HG03378 (cell line): ENCODE measurements at regions not wholly inside any gene's neighbourhood (a gene's known extent, or its start where the extent isn't known, plus 50 kb on each side); places are given as distances from the start of the nearest gene placed in this dataset.
"Not testable (repeated sequence)": the region's sequence is repeated elsewhere in the genome, so short reads cannot be mapped to it uniquely, and the experiment has no call there.

Experiments used
- ATAC-seq: cut with Tn5 transposase; IDR thresholded peaks from one replicate; pipeline ENCODE4 v1.9.1; 2021; ENCODE audit warnings: mild to moderate bottlenecking, moderate library complexity; ENCODE audit not compliant: unreplicated experiment

DNA sequence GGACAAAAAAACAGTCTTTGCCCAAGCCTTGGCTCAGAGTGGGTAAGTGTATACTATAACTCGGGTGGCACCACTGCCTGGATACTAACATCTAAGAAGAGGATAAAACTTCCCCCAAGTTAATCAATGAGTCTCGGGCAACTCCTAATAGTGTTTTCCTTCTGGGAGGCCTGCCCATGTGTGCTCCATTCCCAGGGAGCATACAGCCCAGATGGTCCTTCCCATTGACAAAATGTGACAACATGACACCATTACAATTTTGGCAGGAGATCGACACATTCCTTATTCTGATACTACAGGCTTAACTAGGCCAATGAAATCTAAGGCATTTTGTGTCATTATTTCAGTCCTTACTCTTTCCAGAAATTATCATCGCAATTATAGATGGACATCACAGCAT, 52.7 kb upstream of the CRIM1 start:
- no peak for ATAC-seq

DNA sequence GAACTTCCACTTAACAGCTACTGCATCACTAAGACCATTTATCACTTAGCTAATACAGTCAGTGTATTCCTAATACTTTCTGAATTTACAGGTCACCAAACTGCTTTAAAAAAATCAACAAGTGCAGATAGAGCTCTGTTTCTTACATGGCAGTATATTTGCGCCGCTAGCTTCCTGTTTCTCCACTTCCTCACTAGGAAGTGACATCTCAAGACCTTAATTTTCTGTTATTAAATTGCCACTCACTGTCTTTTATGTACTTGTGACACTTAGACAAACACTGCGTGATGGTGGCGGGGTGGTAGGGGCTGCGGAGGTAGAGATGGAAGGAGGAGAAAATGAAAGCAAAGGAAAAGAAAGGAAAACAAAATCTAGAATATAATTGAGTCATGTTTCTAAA, 53.7 kb upstream of the CRIM1 start:
- no peak for ATAC-seq

DNA sequence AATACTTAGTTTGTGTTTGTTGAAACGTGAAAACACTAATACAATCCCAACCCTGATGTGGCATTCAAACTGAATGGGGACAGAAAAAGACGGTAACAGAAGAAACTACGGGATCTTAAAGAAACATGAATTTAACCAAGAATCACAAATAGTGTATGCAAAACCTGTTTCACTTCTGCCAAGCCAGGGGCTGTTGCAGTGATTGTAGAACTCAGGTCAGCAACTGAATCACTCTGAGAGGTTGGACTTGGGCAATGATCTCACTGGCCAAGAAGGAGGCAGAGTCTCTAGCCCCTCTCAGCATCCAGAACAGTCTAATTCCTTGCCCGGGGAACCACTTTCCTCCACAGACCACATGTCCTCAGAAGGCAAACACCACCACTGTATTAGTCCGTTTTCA, 54.9 kb upstream of the CRIM1 start:
- no peak for ATAC-seq

DNA sequence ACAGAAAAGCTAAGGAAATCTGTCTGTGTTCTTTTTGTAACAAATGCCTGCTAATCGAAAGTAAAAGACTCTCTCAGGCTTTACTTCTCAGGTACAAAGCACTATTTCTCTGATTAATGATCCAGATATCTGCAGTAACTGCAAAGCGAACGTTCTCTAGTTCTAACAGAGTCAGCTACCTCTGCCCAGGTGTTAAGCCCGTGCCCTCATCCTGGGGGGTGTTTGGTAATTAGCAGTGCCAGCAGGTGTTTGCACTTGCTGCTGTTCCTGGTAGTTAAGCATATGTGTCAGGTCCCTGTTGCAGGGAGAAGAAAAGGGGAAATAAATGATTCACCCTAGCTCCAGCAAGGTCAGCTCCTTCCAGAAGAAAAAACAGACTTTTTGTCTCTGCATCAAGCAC, 58.8 kb upstream of the CRIM1 start:
- no peak for ATAC-seq

DNA sequence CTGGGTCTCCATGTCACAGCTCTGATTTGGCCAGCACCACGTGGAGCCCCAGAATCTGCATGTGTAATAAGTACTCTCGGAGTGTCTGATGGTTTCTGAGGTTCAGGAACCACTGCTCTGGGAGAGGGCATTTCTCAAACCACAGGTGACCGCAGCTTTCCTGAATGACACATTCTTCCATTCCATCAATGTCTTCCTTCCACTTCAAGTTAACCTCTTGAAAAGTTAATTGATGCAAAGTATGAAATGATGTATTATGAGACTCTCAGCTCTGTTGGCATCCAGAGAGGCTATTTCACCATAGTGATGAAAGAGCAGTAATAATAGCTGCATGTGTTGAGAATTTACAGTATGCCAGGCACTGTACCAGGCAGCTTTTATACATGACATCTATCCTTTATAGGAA, 61.3 kb upstream of the CRIM1 start:
- ATAC-seq, result no peak

DNA sequence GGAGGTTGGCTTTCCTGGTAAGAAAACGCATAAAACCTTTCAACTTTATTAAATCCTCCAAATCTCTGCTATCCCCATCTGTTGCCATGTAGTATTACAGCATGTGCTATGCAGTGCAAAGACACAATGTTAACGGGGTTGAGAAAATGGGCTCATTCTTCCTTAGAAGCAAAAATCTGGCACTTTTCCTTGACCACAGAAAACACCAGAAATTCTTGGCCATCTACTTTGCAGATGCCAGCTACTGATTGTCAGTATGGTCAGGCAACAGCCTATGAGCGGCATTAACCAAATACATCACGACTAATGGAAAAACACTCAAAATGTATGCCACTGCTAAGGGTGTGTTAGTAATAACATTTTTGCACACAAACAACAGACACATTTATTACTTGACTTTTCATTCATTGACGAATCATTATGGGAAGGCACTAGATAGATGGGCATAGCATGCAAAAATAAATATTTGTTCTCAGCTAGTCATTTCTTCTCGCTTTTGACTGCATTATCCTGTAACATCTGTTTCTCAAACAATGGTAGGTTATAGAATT, 65.2 kb upstream of the CRIM1 start:
- no peak for ATAC-seq

DNA sequence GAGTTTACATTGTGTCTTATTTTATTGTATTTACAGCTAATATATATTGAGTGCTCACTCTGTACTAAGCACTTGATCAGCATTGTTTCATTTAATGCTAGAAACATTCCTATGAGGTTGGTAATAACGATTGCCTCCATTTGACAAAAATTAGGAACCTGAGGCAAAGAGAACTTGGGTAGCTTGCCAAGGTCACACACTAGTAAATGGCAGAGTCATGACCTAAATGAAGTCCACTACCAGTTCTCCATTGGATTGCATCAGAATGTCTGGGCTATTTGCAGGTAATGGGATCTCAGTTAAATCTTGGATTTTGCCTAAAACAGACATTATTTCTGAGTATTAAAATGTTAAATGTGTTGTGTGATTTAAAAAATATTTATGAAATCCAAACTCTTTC, 65.8 kb upstream of the CRIM1 start:
- no peak for ATAC-seq

DNA sequence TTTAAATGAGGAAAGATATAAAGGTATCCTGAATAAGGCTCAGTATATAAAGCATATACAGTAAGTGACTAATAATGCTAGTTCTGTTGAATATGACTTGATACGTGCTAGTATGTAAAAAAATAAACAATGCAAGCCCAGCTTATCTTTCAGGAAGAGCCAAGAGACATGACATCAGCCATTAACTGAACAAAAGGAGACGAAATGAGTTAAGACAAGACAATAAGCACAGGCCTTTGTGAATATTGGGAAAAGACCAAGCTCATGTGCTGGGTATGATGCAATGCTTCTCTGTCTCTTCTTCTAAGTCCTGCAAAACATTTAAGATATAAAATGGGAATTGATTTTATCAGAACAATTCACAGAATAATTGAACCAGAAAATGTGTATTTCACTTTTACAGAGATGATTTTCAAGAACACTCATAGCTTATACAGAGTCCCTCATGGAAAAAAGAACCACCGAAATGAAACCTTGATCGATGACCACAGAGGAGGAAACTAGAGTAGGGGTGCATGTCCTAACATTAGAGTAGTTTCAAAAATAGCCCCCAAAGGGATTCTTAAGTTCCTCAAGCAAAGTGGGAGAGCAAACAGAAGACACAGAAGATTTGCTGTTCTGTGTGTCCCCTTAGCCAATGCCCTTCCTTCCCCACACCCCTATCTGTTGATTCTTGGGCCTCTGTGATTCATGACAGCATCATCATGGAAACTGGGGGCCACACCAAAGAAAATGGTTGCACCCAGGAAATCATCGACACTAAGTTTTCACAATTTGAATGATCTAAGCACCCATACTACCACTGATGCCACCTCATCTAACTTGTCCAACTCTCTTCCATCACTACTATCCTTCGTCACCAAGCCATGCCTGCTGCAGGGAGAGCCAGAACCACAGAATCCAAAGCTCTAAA, 68.0 kb upstream of the CRIM1 start:
- ATAC-seq, result peak; percentile 80

DNA sequence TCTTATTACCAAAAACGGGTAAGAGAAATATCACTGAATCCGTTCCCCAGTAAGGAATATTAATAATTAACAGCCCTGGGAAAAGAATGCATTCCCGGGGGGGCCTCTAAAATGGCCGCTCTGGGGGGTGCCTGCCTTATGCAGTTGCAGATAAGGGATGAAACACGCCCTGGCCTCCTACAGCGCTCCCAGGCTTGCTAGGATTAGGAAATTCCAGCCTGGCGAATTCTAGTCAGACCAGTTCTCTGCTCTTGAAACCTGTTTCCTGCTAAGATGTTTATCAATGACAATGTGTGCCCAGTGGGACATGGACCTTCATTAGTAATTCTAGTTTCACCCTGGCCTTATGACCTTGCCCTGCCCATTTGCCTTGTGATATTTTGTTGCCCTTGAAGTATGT, 76.1 kb upstream of the CRIM1 start:
- ATAC-seq, result not testable (repeated sequence)

DNA sequence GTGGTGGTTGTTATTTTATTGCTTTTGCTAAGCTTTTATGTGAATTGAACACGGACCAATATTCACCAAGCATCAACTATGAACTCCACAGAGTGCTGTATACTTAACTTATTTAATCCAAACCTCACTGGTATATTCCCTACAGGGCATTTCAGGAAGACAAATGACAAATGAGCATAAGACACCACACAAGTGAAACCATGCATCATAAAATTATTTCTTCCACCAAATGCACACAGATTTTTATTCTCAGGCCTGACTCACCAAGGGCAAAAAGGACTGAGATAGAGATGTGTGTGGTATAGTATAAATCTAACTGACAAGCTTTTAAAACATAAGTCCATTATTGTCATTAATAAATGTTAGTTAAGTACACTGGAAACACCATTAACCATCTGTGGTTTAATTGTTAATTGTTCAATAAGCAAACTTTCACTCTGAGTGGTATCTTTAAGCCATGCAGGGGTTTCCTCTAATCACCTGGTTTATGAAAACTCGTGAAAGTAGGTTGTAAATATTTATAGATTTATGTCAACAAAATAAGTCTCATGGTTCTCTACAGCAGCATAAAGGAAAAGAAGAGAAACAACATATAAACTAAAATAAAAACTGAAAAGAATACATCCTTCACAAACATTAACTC, 77.6 kb upstream of the CRIM1 start:
- ATAC-seq, result no peak

DNA sequence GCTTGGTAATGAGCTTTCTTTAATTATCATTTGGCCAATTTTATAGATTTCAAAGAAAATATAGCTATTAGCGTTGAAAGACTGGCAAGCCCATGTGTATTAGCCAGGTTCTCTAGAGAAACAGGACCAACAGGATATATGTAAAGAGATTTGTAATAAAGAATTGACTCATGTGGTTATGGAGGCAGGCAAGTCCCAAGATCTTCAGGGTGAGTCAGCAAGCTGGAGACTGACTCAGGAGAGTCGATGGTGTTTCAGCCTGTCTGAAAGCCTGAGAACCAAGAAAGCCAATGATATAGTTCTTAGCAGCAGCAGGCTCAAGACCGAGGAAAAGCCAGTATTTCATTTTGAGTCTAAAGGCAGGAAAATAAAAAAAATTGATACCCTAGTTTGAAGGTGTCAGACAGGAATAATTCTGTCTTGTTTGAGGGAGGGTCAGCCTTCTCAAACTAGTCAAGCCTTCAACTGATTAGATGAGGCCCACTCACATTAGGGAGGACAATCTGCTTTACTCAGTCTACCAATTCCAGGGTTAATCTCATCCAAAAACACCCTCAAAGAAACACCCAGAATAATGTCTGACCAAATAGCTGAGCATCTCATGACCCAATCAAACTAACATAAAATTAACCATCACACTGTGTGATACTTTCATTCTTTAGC, 78.3 kb upstream of the CRIM1 start:
- peak; percentile 50 for ATAC-seq

DNA sequence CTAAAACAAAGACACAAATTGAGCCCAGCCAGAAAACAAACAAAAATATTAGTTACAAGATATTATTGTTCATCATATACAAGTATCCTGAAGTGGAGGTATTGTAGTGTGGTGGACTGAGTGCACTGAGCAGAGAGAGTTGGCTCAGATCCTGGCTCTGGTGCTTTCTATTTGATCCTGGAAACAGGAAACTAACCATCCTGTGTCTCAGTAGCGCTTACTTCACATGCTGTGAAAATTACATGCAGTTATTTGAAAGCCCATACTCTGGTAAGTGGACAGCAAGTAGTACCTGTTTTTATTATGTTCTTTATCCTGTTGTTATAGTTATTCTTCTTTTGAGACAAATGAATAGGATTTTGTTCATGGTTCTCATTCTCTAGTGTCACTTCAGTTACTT, 84.3 kb upstream of the CRIM1 start:
- no peak for ATAC-seq

DNA sequence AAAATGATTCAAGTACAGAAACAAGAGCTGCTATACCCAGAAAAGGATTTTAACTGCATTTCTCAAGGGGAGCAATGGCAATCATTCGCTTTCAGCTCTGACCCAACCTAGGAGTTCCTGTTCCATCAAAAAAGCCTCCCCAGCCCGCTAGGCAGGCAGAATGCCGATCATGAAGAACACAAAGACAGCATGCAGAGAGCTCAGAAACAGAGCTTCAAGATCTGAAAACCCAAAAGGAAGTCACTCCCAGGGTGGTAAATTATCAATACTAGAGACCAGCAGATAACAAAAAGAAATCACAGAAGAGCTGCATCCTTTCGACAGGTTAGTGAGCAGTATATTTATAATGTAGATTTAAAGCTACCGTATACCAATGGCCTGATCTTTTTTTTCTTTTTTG, 84.8 kb upstream of the CRIM1 start:
- no peak for ATAC-seq

DNA sequence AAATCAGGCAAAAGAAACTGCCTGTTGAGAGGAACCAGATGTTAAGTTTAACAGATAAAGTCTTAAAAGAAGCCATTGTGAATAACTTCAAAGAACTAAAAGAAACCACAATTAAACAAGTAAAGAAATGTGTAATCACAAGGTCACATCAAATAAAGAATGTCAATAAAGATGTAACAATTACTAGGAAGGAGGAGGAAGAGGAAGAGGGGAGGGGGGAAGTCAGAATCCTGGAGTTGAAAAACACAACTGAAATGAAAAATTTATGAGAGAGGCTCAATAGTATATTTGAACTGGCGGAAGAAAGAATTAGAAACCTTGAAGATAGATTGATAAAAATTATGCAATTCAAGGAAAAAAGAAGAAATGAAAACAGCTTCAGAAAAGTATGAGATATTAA, 88.4 kb upstream of the CRIM1 start:
- ATAC-seq, result no peak

DNA sequence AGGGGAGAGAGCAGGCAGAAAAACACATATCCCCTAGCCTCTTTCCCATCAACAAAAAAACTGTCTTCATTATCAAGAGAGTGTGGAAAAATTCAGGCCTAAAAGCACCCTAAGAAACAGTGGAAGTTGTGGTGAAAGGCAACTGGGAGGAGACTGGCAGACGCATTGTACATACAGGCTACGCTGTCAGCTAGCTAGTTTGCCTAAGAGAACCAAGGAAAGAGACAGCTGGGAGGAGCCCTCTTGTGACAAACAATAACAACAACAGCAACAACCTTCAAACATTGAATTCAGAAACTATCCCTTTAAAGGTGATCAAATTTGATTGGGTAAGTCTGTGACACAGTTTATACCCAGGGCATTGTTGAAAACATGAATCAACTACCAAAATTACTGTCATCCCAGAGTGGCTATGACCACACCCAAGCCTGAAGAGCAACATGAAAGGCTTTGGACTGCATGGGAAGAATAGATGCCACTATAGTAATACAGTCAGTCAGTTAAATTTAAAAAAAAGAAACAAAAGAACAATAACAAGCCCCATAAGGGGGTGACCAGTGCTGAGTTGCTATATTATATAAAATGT, 88.9 kb upstream of the CRIM1 start:
- ATAC-seq, result no peak

DNA sequence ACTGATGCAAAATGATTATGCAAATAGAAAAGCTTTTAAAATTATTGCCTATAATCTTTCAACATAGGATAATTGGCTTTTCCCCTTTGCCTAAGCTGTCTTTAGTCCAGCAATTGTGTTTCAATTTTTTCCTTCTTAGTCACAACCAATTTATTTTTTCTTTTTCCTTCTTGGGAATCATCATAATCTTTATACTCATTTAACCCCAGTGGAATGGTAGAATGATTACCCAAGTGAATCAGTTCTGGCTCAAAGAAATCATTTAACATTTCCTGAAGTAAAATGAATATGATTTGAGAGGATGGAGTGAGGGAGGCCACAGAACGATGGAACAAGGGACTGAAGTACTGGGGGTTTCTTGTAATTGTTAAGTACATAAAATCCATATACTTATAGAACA, 93.0 kb upstream of the CRIM1 start:
- no peak for ATAC-seq

DNA sequence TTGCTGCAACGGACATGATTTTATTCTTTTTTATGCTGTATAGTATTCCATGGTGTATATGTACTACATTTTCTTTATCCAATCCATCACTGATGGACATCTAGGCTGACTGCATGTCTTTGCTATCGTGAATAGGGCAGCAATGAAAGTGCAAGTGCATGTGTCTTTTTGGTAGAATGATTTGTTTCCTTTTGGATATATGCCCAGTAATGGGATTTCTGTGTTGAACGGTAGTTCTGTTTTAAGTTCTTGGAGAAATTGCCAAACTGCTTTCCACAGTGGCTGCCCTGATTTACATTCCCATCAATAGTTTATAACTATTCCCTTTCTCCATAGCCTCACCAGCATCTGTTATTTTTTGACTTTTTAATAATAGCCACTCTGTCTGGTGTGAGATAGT, 99.7 kb upstream of the CRIM1 start:
- ATAC-seq, result no peak

DNA sequence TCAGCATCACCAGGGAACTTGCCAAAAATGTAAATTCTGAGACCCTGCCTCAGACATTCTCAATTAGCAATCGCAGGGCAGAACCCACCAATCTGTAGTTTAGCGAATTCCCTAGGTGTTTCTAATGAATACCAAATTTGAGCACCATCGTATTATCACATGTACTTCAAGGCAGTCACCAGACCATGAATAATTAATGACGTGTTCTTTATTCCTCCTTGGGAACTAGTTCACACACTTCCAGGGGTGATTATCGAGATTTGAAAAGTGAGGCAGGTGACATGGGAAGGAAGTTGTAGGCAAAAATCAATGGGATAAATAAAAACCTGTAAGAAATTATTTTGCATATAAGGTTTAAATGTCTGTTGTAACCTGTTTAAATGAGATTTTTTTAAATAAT, 102.5 kb upstream of the CRIM1 start:
- no peak for ATAC-seq

DNA sequence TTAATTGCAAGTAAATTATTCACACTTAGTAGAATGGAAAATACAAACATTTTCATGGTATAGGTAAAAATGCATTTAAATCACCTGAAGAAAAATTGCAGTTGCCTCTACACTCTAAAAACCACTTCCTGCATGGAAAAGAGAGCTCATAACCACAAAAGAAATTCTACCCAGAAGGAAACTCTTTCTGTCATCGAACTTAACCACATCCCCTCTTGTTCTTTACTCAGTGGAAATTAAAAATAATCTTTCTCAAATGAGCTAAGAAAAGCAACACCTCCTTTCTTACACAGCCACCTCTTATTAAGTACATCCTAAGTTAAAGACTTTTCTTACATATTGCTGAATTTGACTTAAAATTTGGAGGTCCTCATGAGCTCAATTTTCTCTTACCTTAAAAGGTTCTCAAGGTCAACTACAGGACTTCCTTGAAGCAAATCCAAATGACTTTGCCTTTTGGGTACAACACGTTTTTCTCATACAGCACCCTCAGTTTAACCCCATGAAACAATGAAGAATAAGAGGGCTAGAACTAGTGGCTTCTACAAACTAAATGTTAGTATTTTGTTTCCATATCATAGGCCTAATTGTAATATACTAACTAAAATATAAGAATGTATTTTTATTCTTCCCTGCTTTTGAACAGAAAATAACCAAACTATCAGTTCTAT, 109.1 kb upstream of the CRIM1 start:
- peak; percentile 92 for ATAC-seq

DNA sequence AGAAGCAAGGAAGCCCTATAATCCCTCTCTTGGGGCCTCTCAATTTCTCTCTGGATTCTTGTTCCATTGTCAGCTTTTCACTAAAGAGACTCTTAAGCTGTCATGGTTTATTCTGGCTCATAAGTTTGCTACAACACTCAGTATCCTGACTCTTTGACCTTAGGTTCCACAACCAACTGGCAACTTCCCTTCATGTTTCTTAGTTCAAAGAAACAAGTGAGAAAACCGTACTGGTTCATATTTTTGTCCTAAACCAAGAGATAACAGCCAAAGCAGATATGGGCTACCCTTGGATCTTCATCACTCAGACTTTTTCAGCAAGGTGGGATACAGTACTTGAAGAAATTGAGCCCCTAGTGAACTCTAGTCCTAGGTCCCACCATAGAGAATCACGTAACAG, 109.9 kb upstream of the CRIM1 start:
- ATAC-seq, result no peak

DNA sequence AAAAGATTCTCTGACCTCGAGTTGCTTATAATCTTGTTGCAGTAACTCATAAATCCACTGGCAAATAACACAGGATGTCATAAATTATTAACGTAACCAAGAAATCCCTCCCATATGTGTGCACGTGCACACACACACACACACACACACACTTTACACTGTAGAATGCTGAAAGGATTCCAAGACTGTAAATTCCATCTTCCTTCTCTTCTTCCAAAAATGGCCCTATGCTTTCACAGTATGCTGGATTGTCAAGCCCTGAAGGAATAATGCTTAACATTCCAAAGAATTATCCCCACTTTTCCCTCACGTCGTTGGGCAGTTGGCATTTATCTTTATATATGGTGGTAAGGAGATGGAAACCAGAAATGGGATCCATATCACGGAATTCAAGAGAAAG, 117.5 kb upstream of the CRIM1 start:
- ATAC-seq, result no peak
